ENCODE measurements at regions not wholly inside any gene's neighbourhood (a gene's known extent, or its start where the extent isn't known, plus 50 kb on each side); places are given as distances from the start of the nearest gene placed in this dataset.

GRCh38 chr12:24599736-24600135 lies 349.2 kb downstream of the BCAT1 start:
- TF ChIP-seq POLR2AphosphoS5 (IDR thresholded peaks at IDR 0.05; ENCODE audit: low read depth, low read length) (no peak), POLR2A (IDR thresholded peaks at IDR 0.05; ENCODE audit: low read depth, low read length) (no peak)
- DNase-seq (ENCODE audit: insufficient read length) (no peak), FAIRE-seq (no peak)

- no peak for TF ChIP-seq TAF1 (IDR thresholded peaks at IDR 0.05; ENCODE audit: borderline replicate concordance, low read depth, low read length)
- no peak for TF ChIP-seq POLR2AphosphoS5 (IDR thresholded peaks at IDR 0.05; ENCODE audit: low read depth, low read length)
- FAIRE-seq (no peak), DNase-seq (ENCODE audit: insufficient read length) (no peak)
Measured at GRCh38 chr12:24597580-24597979, 351.3 kb downstream of the BCAT1 start.

- no peak for DNase-seq (ENCODE audit: insufficient read length)
- no peak for TF ChIP-seq TAF1 (IDR thresholded peaks at IDR 0.05; ENCODE audit: borderline replicate concordance, low read depth, low read length)
- TF ChIP-seq POLR2A (IDR thresholded peaks at IDR 0.05; ENCODE audit: low read depth, low read length) = no peak
- TF ChIP-seq POLR2AphosphoS5 (IDR thresholded peaks at IDR 0.05; ENCODE audit: low read depth, low read length) = no peak
- FAIRE-seq = peak; percentile 79
Measured at GRCh38 chr12:24596768-24597388, 352.0 kb downstream of the BCAT1 start.

GRCh38 chr12:24595652-24596235 lies 353.2 kb downstream of the BCAT1 start:
- FAIRE-seq (no peak), DNase-seq (ENCODE audit: insufficient read length) (no peak)
- no peak for TF ChIP-seq TAF1 (IDR thresholded peaks at IDR 0.05; ENCODE audit: borderline replicate concordance, low read depth, low read length)
- no peak for TF ChIP-seq POLR2AphosphoS5 (IDR thresholded peaks at IDR 0.05; ENCODE audit: low read depth, low read length)
- TF ChIP-seq POLR2A (IDR thresholded peaks at IDR 0.05; ENCODE audit: low read depth, low read length) = no peak

- FAIRE-seq = no peak
- DNase-seq (ENCODE audit: insufficient read length) = no peak
- TF ChIP-seq POLR2A (IDR thresholded peaks at IDR 0.05; ENCODE audit: low read depth, low read length) = no peak
- no peak for TF ChIP-seq POLR2AphosphoS5 (IDR thresholded peaks at IDR 0.05; ENCODE audit: low read depth, low read length)
- no peak for TF ChIP-seq TAF1 (IDR thresholded peaks at IDR 0.05; ENCODE audit: borderline replicate concordance, low read depth, low read length)
Measured at GRCh38 chr12:24591715-24592440, 357.0 kb downstream of the BCAT1 start.

- no peak for DNase-seq (ENCODE audit: insufficient read length)
- FAIRE-seq = no peak
- TF ChIP-seq TAF1 (IDR thresholded peaks at IDR 0.05; ENCODE audit: borderline replicate concordance, low read depth, low read length) = no peak
Measured at GRCh38 chr12:24591079-24591626, 357.7 kb downstream of the BCAT1 start.

GRCh38 chr12:24586293-24586692 lies 362.6 kb downstream of the BCAT1 start:
- DNase-seq (ENCODE audit: insufficient read length) = no peak
- no peak for FAIRE-seq
- TF ChIP-seq POLR2A (IDR thresholded peaks at IDR 0.05; ENCODE audit: low read depth, low read length) (no peak), TAF1 (IDR thresholded peaks at IDR 0.05; ENCODE audit: borderline replicate concordance, low read depth, low read length) (no peak), POLR2AphosphoS5 (IDR thresholded peaks at IDR 0.05; ENCODE audit: low read depth, low read length) (no peak)

GRCh38 chr12:24584032-24584675 lies 364.7 kb downstream of the BCAT1 start:
- FAIRE-seq = no peak
- no peak for TF ChIP-seq POLR2A (IDR thresholded peaks at IDR 0.05; ENCODE audit: low read depth, low read length)
- TF ChIP-seq TAF1 (IDR thresholded peaks at IDR 0.05; ENCODE audit: borderline replicate concordance, low read depth, low read length) = no peak
- DNase-seq (ENCODE audit: insufficient read length) = no peak

GRCh38 chr12:24582954-24583601 lies 365.8 kb downstream of the BCAT1 start:
- no peak for DNase-seq (ENCODE audit: insufficient read length)
- TF ChIP-seq TAF1 (IDR thresholded peaks at IDR 0.05; ENCODE audit: borderline replicate concordance, low read depth, low read length) = no peak
- TF ChIP-seq POLR2AphosphoS5 (IDR thresholded peaks at IDR 0.05; ENCODE audit: low read depth, low read length) = no peak
- TF ChIP-seq POLR2A (IDR thresholded peaks at IDR 0.05; ENCODE audit: low read depth, low read length) = no peak
- no peak for FAIRE-seq

- DNase-seq (ENCODE audit: insufficient read length) = no peak
- TF ChIP-seq POLR2AphosphoS5 (IDR thresholded peaks at IDR 0.05; ENCODE audit: low read depth, low read length) (no peak), TAF1 (IDR thresholded peaks at IDR 0.05; ENCODE audit: borderline replicate concordance, low read depth, low read length) (no peak), POLR2A (IDR thresholded peaks at IDR 0.05; ENCODE audit: low read depth, low read length) (no peak)
- FAIRE-seq = no peak
Measured at GRCh38 chr12:24574538-24574937, 374.4 kb downstream of the BCAT1 start.

GRCh38 chr12:24573621-24574020 lies 375.3 kb downstream of the BCAT1 start:
- no peak for TF ChIP-seq POLR2AphosphoS5 (IDR thresholded peaks at IDR 0.05; ENCODE audit: low read depth, low read length)
- no peak for TF ChIP-seq TAF1 (IDR thresholded peaks at IDR 0.05; ENCODE audit: borderline replicate concordance, low read depth, low read length)
- TF ChIP-seq POLR2A (IDR thresholded peaks at IDR 0.05; ENCODE audit: low read depth, low read length) = no peak
- DNase-seq (ENCODE audit: insufficient read length) (no peak), FAIRE-seq (no peak)

Measured in GM12892 (cell line).